ENCODE measurements at regions not wholly inside any gene's neighbourhood (a gene's known extent, or its start where the extent isn't known, plus 50 kb on each side); places are given as distances from the start of the nearest gene placed in this dataset.

DNA sequence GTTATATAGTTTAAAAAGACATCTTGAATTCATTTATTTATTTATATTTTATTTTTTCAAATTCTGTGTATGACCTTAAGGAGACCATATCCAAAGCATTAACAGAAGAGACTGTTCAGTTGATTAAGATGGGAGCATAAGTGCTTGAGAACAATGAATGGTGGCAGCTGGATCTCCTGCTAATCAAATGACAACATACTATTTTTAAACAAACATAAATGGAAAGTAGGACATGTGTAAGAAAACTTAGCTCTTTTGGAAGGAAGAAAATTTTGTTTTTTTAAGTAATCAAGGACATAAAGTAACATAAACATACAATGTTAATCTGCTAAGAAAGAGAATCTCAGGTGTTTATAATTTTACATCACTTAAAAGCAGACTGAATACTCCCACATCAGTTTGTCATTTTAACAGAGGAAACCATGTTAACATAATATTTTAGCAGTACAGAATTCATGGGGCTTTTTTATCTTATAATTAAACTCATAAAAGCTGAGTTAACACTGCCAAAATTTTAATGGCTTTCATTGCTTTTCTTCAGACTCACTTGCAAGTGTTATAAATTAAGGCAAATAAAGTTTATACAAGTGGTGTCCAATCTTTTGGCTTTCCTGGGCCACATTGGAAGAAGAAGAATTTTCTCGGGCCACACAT lies 95.1 kb downstream of the MAD2L1 start (continued):
- TF ChIP-seq, protein P1, sequence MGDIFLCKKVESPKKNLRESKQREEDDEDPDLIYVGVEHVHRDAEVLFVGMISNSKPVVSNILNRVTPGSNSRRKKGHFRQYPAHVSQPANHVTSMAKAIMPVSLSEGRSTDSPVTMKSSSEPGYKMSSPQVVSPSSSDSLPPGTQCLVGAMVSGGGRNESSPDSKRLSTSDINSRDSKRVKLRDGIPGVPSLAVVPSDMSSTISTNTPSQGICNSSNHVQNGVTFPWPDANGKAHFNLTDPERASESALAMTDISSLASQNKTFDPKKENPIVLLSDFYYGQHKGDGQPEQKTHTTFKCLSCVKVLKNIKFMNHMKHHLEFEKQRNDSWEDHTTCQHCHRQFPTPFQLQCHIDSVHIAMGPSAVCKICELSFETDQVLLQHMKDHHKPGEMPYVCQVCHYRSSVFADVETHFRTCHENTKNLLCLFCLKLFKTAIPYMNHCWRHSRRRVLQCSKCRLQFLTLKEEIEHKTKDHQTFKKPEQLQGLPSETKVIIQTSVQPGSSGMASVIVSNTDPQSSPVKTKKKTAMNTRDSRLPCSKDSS (IDR thresholded peaks at IDR 0.05; ENCODE audit: low read depth, partially characterized antibody): no peak
- TF ChIP-seq RBM39 (optimal IDR thresholded peaks at IDR 0.05; ENCODE audit: low read depth, low read length) (no peak), TEAD1 (CRISPR knock-in tag; IDR thresholded peaks at IDR 0.05) (no peak)

GRCh38 chr4:119962631-119963030 lies 104.0 kb downstream of the MAD2L1 start:
- H3K9ac ChIP-seq (ENCODE audit: insufficient read depth in 1 of 2, low read depth in 2 of 2, low read length in 2 of 2): no peak overlapping the region
- DNase-seq (ENCODE audit: extremely low read depth in 1 of 4, low spot score in 3 of 4) (no peak), ATAC-seq (no peak), FAIRE-seq (no peak)
- H3K27ac ChIP-seq (ENCODE audit: extremely low read depth, low read depth, low read length): no peak overlapping the region
- no peak overlapping the region for H2AFZ ChIP-seq (ENCODE audit: low read depth, low read length)
- POLR2A ChIA-PET: no interaction called here
- no peak overlapping the region for H3K4me2 ChIP-seq (ENCODE audit: insufficient read depth, low read length)
- H3K9me1 ChIP-seq (ENCODE audit: control insufficient read depth, insufficient read depth, low read length): no peaks in the 10 kb centered on the region
- BruUV-seq (replicated peaks): no TSS peak
- H3K4me3 ChIP-seq: no peak overlapping the region
- no peaks in the 10 kb centered on the region for H3K27me3 ChIP-seq (ENCODE audit: control insufficient read depth in 2 of 2, insufficient read depth in 2 of 2, low read length in 2 of 2)
- in situ Hi-C loops (cut with MboI) (no loop called here), intact Hi-C loops (cut with micrococcal nuclease) (no loop called here)
- H3K79me2 ChIP-seq (ENCODE audit: control insufficient read depth, insufficient read depth, low read length): no peaks in the 10 kb centered on the region
- no peaks in the 10 kb centered on the region for H3K4me1 ChIP-seq (replicated peaks in 1 of 2; ENCODE audit: control insufficient read depth in 2 of 2, insufficient read depth in 2 of 2, low read length in 2 of 2)
- no peaks in the 10 kb centered on the region for H3K9me3 ChIP-seq (replicated peaks; ENCODE audit: control insufficient read depth, insufficient read depth, low read depth, low read length)
- no peaks in the 10 kb centered on the region for H4K20me1 ChIP-seq (replicated peaks; ENCODE audit: control insufficient read depth, insufficient read depth, low read length)
- H3K36me3 ChIP-seq (ENCODE audit: control insufficient read depth, insufficient read depth, low read length): no peaks in the 10 kb centered on the region
- CTCF ChIA-PET (ENCODE audit: low intra/inter-chr PET ratio): no interaction called here
- TF ChIP-seq FIP1L1 (IDR thresholded peaks at IDR 0.05; ENCODE audit: low read depth, low read length, poor library complexity, severe bottlenecking) (no peak), ZNF766 (CRISPR knock-in tag; conservative IDR thresholded peaks at IDR 0.05) (no peak), MNT (conservative IDR thresholded peaks at IDR 0.05) (no peak), ZNF778 (CRISPR knock-in tag; IDR thresholded peaks at IDR 0.05) (no peak), ZNF609 (CRISPR knock-in tag; IDR thresholded peaks at IDR 0.05; ENCODE audit: borderline replicate concordance) (no peak), ILF3 (IDR thresholded peaks at IDR 0.05; ENCODE audit: borderline replicate concordance) (no peak)
- TF ChIP-seq, protein P2, sequence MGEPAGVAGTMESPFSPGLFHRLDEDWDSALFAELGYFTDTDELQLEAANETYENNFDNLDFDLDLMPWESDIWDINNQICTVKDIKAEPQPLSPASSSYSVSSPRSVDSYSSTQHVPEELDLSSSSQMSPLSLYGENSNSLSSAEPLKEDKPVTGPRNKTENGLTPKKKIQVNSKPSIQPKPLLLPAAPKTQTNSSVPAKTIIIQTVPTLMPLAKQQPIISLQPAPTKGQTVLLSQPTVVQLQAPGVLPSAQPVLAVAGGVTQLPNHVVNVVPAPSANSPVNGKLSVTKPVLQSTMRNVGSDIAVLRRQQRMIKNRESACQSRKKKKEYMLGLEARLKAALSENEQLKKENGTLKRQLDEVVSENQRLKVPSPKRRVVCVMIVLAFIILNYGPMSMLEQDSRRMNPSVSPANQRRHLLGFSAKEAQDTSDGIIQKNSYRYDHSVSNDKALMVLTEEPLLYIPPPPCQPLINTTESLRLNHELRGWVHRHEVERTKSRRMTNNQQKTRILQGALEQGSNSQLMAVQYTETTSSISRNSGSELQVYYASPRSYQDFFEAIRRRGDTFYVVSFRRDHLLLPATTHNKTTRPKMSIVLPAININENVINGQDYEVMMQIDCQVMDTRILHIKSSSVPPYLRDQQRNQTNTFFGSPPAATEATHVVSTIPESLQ (CRISPR knock-in tag; IDR thresholded peaks at IDR 0.05): no peak

Measured in K562 (cell line).